Trophoblast cell (in vitro differentiated cells and primary cell): ENCODE measurements at regions not wholly inside any gene's neighbourhood (a gene's known extent, or its start where the extent isn't known, plus 50 kb on each side); places are given as distances from the start of the nearest gene placed in this dataset.

Source experiments
- DNase-seq, 2 donors: peaks; one replicate each; pipeline ENCODE4 v3.0.0-alpha.2; 2016
- H2AFZ ChIP-seq: 2 replicates; pipeline ENCODE4 v1.6.1; 2013; ENCODE audit warnings: low read length, moderate library complexity, mild to moderate bottlenecking; ENCODE audit not compliant: insufficient read depth, poor library complexity
- H2AK5ac ChIP-seq: 2 replicates; pipeline ENCODE4 v1.6.1; 2013; ENCODE audit warnings: mild to moderate bottlenecking, low read length
- H2BK120ac ChIP-seq: 2 replicates; pipeline ENCODE4 v1.6.1; 2013; ENCODE audit warnings: low read length, mild to moderate bottlenecking, moderate library complexity; ENCODE audit not compliant: insufficient read depth, poor library complexity
- H2BK12ac ChIP-seq: 2 replicates; pipeline ENCODE4 v1.6.1; 2013; ENCODE audit warnings: mild to moderate bottlenecking, low read length, moderate library complexity
- H2BK5ac ChIP-seq: 2 replicates; pipeline ENCODE4 v1.6.1; 2013; ENCODE audit warnings: low read length, low read depth, moderate library complexity, mild to moderate bottlenecking; ENCODE audit not compliant: poor library complexity
- H3K14ac ChIP-seq: 2 replicates; pipeline ENCODE4 v1.6.1; 2013; ENCODE audit warnings: mild to moderate bottlenecking, low read length
- H3K18ac ChIP-seq: 2 replicates; pipeline ENCODE4 v1.6.1; 2013; ENCODE audit warnings: mild to moderate bottlenecking, low read length
- H3K23ac ChIP-seq: 2 replicates; pipeline ENCODE4 v1.6.1; 2013; ENCODE audit warnings: low read length
- H3K27ac ChIP-seq: 2 replicates; pipeline ENCODE4 v1.5.1; 2013; ENCODE audit warnings: low read depth, mild to moderate bottlenecking, inconsistent platforms, low read length, moderate library complexity
- H3K27me3 ChIP-seq: 2 replicates; pipeline ENCODE4 v1.6.1; 2013; ENCODE audit warnings: inconsistent platforms, mild to moderate bottlenecking, low read length, moderate library complexity; ENCODE audit not compliant: insufficient read depth
- H3K36me3 ChIP-seq, 2 experiments: 1 replicate in 1 of 2; 2 replicates in 1 of 2; pipeline ENCODE4 v1.6.1; 2013; ENCODE audit warnings: low read length in 2 of 2, mild to moderate bottlenecking in 2 of 2, moderate library complexity in 1 of 2; ENCODE audit not compliant: insufficient read depth in 2 of 2, control insufficient read depth in 1 of 2
- H3K4ac ChIP-seq: 2 replicates; pipeline ENCODE4 v1.6.1; 2013; ENCODE audit warnings: low read depth, mild to moderate bottlenecking, low read length, moderate library complexity
- H3K4me1 ChIP-seq, 2 experiments: 1 replicate in 1 of 2; 2 replicates in 1 of 2; pipeline ENCODE4 v1.6.1; 2013; ENCODE audit warnings: low read length in 2 of 2, mild to moderate bottlenecking in 2 of 2, moderate library complexity in 1 of 2; ENCODE audit not compliant: insufficient read depth in 2 of 2, control insufficient read depth in 1 of 2
- H3K4me2 ChIP-seq: 2 replicates; pipeline ENCODE4 v1.6.1; 2013; ENCODE audit warnings: inconsistent platforms, mild to moderate bottlenecking, low read length, moderate library complexity
- H3K4me3 ChIP-seq: 2 replicates; pipeline ENCODE4 v1.5.1; 2013; ENCODE audit warnings: mild to moderate bottlenecking, low read depth, low read length, inconsistent platforms
- H3K79me1 ChIP-seq: one replicate; pipeline ENCODE4 v1.6.1; 2013; ENCODE audit warnings: low read length
- H3K79me2 ChIP-seq: 2 replicates; pipeline ENCODE4 v1.6.1; 2013; ENCODE audit warnings: low read length, mild to moderate bottlenecking; ENCODE audit not compliant: control insufficient read depth, insufficient read depth, poor library complexity
- H3K9ac ChIP-seq: 2 replicates; pipeline ENCODE4 v1.6.1; 2013; ENCODE audit warnings: mild to moderate bottlenecking, low read length
- H3K9me3 ChIP-seq: 2 replicates; pipeline ENCODE4 v1.6.1; 2013; ENCODE audit warnings: low read depth, mild to moderate bottlenecking, control low read depth, inconsistent platforms, low read length; ENCODE audit not compliant: insufficient read depth
- H4K12ac ChIP-seq: 2 replicates; pipeline ENCODE4 v1.6.1; 2013; ENCODE audit warnings: low read depth, mild to moderate bottlenecking, low read length, moderate library complexity
- H4K8ac ChIP-seq: 2 replicates; pipeline ENCODE4 v1.6.1; 2013; ENCODE audit warnings: low read depth, mild to moderate bottlenecking, low read length, moderate library complexity
- H4K91ac ChIP-seq: one replicate; pipeline ENCODE4 v1.6.1; 2013; ENCODE audit warnings: low read depth, mild to moderate bottlenecking, low read length, moderate library complexity
- WGBS: extraction: QIAGEN DNeasy Blood & Tissue Kit; methylation state at CpG from one replicate; pipeline ENCODE4 v1.1.7; 2013; ENCODE audit warnings: missing lambda C conversion rate; ENCODE audit not compliant: insufficient read length, insufficient coverage; ENCODE audit errors: extremely low coverage; 5-methylcytosine and 5-hydroxymethylcytosine counted together

DNA sequence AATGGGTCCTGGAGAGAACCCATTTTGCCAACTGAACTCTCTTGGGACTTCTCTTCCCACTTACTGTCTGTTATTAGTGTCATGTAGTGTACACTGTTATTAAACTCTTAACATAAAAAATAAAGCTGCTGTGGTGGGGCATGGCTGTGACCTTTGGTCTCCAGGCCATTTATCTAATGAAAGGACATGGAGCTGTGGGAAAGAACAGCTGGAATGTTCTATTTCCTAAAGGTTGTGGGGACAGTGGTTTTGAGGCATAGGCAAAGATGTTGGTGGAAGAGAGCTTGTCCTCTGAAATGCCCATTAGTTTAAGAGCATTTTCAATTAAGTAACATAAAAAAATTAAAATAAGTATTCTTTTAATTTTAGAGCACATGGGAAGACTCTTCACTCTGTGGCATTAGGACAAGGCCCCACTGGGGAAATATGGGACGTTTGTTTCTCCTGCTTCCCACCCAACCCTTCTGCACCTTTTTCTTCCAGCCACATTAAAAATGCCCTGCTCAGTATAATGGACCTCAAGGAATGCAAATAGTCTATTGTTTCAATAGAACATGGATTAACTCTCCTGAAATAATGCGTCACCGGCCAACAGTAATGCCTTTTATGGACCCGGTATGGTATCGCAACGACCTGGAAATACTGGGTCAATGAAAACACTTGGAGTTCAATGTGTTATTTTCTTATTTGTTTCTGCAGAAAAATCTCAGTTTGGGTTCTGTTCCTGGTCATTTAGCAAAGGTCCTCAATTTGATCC is 149.6 kb downstream of the BUB3 start:
- Histone ChIP-seq H2BK120ac (no peak overlapping the region), H3K14ac (no peak overlapping the region), H3K79me2 (no peaks in the 10 kb centered on the region), H2AFZ (no peak overlapping the region), H2BK12ac (no peak overlapping the region), H3K4ac (no peak overlapping the region), H3K18ac (no peak overlapping the region), H4K91ac (no peak overlapping the region), H3K4me1 (no peaks in the 10 kb centered on the region), H3K4me3 (no peak overlapping the region), H4K12ac (no peak overlapping the region), H3K23ac (no peak overlapping the region), H2AK5ac (no peak overlapping the region), H3K36me3 (no peaks in the 10 kb centered on the region), H3K9me3 (no peaks in the 10 kb centered on the region), H3K27me3 (no peaks in the 10 kb centered on the region), H3K79me1 (no peaks in the 10 kb centered on the region), H3K9ac (no peak overlapping the region), H3K27ac (no peak overlapping the region), H3K4me2 (no peak overlapping the region), H2BK5ac (no peak overlapping the region), H4K8ac (no peak overlapping the region)
- DNase-seq: no peak
- no CpG with 5 or more reads among the region's 6 CpGs for WGBS

DNA sequence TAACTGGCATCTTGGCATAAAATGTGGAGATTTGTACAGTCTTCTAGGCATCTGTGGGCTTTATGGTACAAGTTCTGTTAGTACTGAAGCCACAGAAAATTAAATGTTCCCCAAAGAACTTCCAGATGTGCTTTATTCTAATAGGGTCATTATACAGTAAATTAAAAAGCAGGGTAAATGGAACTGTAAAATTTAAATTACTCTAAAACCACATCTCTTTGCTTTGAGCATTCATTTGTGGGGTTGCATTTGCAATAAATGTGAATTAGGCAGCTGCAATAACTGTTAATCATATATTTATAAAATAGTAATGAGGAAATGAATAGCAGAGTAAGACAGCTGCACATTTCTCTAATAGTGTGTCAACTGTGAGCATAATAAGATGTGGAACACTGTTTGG is 151.5 kb downstream of the BUB3 start:
- no peak overlapping the region for H2BK5ac ChIP-seq
- no peak overlapping the region for H3K4me3 ChIP-seq
- no peak overlapping the region for H3K23ac ChIP-seq
- no peak overlapping the region for H2AFZ ChIP-seq
- H4K91ac ChIP-seq: no peak overlapping the region
- H3K27ac ChIP-seq: no peak overlapping the region
- no peak overlapping the region for H3K14ac ChIP-seq
- no peak overlapping the region for H4K8ac ChIP-seq
- H3K36me3 ChIP-seq: no peaks in the 10 kb centered on the region
- no peak overlapping the region for H2BK12ac ChIP-seq
- no peak overlapping the region for H3K18ac ChIP-seq
- H3K9me3 ChIP-seq: no peaks in the 10 kb centered on the region
- no peaks in the 10 kb centered on the region for H3K79me2 ChIP-seq
- no peaks in the 10 kb centered on the region for H3K79me1 ChIP-seq
- H3K27me3 ChIP-seq: no peaks in the 10 kb centered on the region
- H3K4ac ChIP-seq: no peak overlapping the region
- no peak for DNase-seq
- H2AK5ac ChIP-seq: no peak overlapping the region
- no peak overlapping the region for H3K9ac ChIP-seq
- no peak overlapping the region for H2BK120ac ChIP-seq
- H3K4me1 ChIP-seq: no peaks in the 10 kb centered on the region
- H4K12ac ChIP-seq: no peak overlapping the region
- no peak overlapping the region for H3K4me2 ChIP-seq

DNA sequence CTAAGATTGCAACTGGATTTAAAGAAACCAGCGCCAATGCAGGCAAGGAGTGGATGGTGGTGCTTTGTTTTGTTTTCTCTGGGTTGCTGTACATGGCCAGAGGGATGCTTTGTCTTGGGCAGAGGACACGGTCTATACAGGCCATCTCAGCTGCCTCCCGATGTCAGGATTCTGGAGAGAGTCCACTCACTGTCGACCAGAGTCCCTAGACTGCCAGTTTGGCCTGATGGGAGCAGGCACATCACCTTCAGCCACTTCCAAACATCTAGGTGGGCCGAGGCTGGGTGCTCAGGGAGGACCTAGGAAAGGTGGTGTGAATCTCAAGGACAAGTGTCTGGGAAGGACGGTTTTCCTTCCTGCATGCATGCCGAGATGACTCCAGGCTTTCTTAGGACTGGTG is 152.1 kb downstream of the BUB3 start:
- Histone ChIP-seq H3K4me2 (no peak overlapping the region), H3K4me3 (no peak overlapping the region), H4K91ac (no peak overlapping the region), H3K9me3 (no peaks in the 10 kb centered on the region), H3K27ac (no peak overlapping the region), H3K79me2 (no peaks in the 10 kb centered on the region), H3K36me3 (no peaks in the 10 kb centered on the region), H2AK5ac (no peak overlapping the region), H4K8ac (no peak overlapping the region), H3K4me1 (no peaks in the 10 kb centered on the region), H2BK120ac (no peak overlapping the region), H3K14ac (no peak overlapping the region), H3K23ac (no peak overlapping the region), H4K12ac (no peak overlapping the region), H2AFZ (no peak overlapping the region), H2BK12ac (no peak overlapping the region), H3K18ac (no peak overlapping the region), H3K27me3 (no peaks in the 10 kb centered on the region), H3K9ac (no peak overlapping the region), H2BK5ac (no peak overlapping the region), H3K4ac (no peak overlapping the region), H3K79me1 (no peaks in the 10 kb centered on the region)
- WGBS: no CpG with 5 or more reads among the region's 7 CpGs
- DNase-seq: no peak

- Histone ChIP-seq H2BK5ac (no peak overlapping the region), H2AK5ac (no peak overlapping the region), H3K4me3 (no peak overlapping the region), H3K9ac (no peak overlapping the region), H3K23ac (no peak overlapping the region), H3K18ac (no peak overlapping the region), H2BK120ac (no peak overlapping the region), H3K4me2 (no peak overlapping the region), H3K4ac (no peak overlapping the region), H4K91ac (no peak overlapping the region), H2BK12ac (no peak overlapping the region), H3K9me3 (no peaks in the 10 kb centered on the region), H3K27ac (no peak overlapping the region), H4K8ac (no peak overlapping the region), H3K36me3 (no peaks in the 10 kb centered on the region), H3K79me2 (no peaks in the 10 kb centered on the region), H3K14ac (no peak overlapping the region), H3K4me1 (no peaks in the 10 kb centered on the region), H3K27me3 (no peaks in the 10 kb centered on the region), H4K12ac (no peak overlapping the region), H2AFZ (no peak overlapping the region), H3K79me1 (no peaks in the 10 kb centered on the region)
- no peak for DNase-seq
- WGBS: no CpG with 5 or more reads among the region's 6 CpGs
Observed at GRCh38 chr10:123309731-123310130, 155.5 kb downstream of the BUB3 start.
